ENCODE measurements at regions not wholly inside any gene's neighbourhood (a gene's known extent, or its start where the extent isn't known, plus 50 kb on each side); places are given as distances from the start of the nearest gene placed in this dataset.
"Not testable (repeated sequence)": the region's sequence is repeated elsewhere in the genome, so short reads cannot be mapped to it uniquely, and the experiment has no call there.

GRCh38 chr6:66555082-66555481 lies 848.1 kb upstream of the EYS start:
- DNase-seq, result no peak

GRCh38 chr6:66553441-66553840 lies 846.4 kb upstream of the EYS start:
- no peak for DNase-seq

- no peak for DNase-seq
These were observed 831.6 kb upstream of the EYS start for GRCh38 chr6:66538551-66539135.

GRCh38 chr6:66533921-66534404 lies 826.9 kb upstream of the EYS start:
- DNase-seq, result no peak

GRCh38 chr6:66526061-66526460 lies 819.0 kb upstream of the EYS start:
- DNase-seq, result no peak

GRCh38 chr6:66522864-66523263 lies 815.8 kb upstream of the EYS start:
- DNase-seq, result no peak

GRCh38 chr6:66516377-66516776 lies 809.4 kb upstream of the EYS start:
- no peak for DNase-seq

- DNase-seq, result no peak
These were observed 801.4 kb upstream of the EYS start for GRCh38 chr6:66508433-66508832.

- DNase-seq, result no peak
These were observed 792.8 kb upstream of the EYS start for GRCh38 chr6:66499851-66500250.

GRCh38 chr6:66496659-66497058 lies 789.6 kb upstream of the EYS start:
- DNase-seq, result no peak

- not testable (repeated sequence) for DNase-seq
These were observed 787.6 kb upstream of the EYS start for GRCh38 chr6:66494643-66495042.

GRCh38 chr6:66489269-66489987 lies 782.4 kb upstream of the EYS start:
- DNase-seq, result no peak

GRCh38 chr6:66481216-66481615 lies 774.2 kb upstream of the EYS start:
- no peak for DNase-seq

- no peak for DNase-seq
These were observed 771.7 kb upstream of the EYS start for GRCh38 chr6:66478705-66479104.

GRCh38 chr6:66435321-66435720 lies 728.3 kb upstream of the EYS start:
- no peak for DNase-seq

GRCh38 chr6:66429210-66429609 lies 722.2 kb upstream of the EYS start:
- DNase-seq, result no peak

GRCh38 chr6:66423047-66423446 lies 716.0 kb upstream of the EYS start:
- DNase-seq, result no peak

GRCh38 chr6:66421570-66421969 lies 714.5 kb upstream of the EYS start:
- no peak for DNase-seq

GRCh38 chr6:66418906-66419305 lies 711.9 kb upstream of the EYS start:
- no peak for DNase-seq

GRCh38 chr6:66403966-66404365 lies 696.9 kb upstream of the EYS start:
- no peak for DNase-seq

- no peak for DNase-seq
These were observed 695.8 kb upstream of the EYS start for GRCh38 chr6:66402873-66403272.

- no peak for DNase-seq
These were observed 689.5 kb upstream of the EYS start for GRCh38 chr6:66396549-66396948.

GRCh38 chr6:66396145-66396544 lies 689.1 kb upstream of the EYS start:
- no peak for DNase-seq

GRCh38 chr6:66390393-66390792 lies 683.4 kb upstream of the EYS start:
- DNase-seq, result no peak
